ENCODE measurements at regions not wholly inside any gene's neighbourhood (a gene's known extent, or its start where the extent isn't known, plus 50 kb on each side); places are given as distances from the start of the nearest gene placed in this dataset.

DNA sequence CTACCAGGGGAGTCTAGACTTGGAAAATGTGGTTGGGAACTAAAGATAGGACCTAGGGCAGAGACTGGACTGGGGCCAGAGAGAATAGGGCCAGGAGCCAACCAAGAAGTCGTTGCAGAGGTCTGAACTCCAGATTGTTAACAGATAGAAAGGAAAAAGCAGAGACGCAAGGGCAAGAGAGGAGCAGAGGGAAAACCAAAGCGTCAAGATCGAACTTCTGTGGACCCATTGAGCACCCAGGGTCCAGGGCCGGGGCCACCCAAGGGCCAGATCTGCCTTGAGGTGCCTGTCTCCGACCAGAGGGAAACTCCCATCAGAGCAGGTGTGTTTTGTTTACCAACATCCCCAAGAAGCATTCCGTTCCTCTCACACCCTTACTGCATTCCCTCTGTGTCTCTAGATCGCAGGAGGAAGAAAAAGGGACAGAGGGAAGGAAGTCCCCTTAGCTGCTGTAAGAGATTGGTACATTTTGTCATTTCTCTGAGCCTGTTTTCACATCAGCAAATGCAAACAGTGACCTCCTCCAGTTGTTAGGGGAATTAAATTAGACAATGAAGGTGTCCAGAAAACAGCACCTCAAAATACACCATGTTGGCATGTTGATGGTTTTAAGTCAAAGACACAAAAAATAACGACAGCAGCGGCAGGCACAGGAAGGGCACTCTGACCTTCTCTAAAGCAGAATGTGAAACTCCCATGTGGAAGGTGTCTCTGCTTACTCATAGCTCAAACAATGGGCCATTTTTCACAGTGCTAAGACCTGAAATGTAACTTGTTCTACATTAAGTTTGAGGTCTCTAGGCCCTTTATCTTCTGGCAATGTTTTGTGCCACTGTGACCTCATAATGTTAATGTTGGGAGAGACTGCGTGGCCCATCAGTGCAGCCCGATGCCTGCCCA is 105.8 kb upstream of the RAB4A start:
- H3K27ac ChIP-seq: no peak overlapping the region

GRCh38 chr1:229167318-229167717 is 103.6 kb upstream of the RAB4A start:
- Histone ChIP-seq H3K9me3 (no peaks in the 10 kb centered on the region), H3K27me3 (no peaks in the 10 kb centered on the region), H3K36me3 (no peaks in the 10 kb centered on the region), H3K4me1 (no peaks in the 10 kb centered on the region), H3K27ac (no peak overlapping the region), H3K4me3 (no peak overlapping the region)
- TF ChIP-seq, protein P1, sequence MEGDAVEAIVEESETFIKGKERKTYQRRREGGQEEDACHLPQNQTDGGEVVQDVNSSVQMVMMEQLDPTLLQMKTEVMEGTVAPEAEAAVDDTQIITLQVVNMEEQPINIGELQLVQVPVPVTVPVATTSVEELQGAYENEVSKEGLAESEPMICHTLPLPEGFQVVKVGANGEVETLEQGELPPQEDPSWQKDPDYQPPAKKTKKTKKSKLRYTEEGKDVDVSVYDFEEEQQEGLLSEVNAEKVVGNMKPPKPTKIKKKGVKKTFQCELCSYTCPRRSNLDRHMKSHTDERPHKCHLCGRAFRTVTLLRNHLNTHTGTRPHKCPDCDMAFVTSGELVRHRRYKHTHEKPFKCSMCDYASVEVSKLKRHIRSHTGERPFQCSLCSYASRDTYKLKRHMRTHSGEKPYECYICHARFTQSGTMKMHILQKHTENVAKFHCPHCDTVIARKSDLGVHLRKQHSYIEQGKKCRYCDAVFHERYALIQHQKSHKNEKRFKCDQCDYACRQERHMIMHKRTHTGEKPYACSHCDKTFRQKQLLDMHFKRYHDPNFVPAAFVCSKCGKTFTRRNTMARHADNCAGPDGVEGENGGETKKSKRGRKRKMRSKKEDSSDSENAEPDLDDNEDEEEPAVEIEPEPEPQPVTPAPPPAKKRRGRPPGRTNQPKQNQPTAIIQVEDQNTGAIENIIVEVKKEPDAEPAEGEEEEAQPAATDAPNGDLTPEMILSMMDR (IDR thresholded peaks at IDR 0.05): no peak
- no peak for DNase-seq (ENCODE audit: low spot score)

More for the DNA sequence above, 105.8 kb upstream of the RAB4A start:
- no peak for DNase-seq (ENCODE audit: low spot score)
- no peaks in the 10 kb centered on the region for H3K27me3 ChIP-seq
- TF ChIP-seq, protein P1 (IDR thresholded peaks at IDR 0.05): no peak
- H3K36me3 ChIP-seq: no peaks in the 10 kb centered on the region
- H3K4me3 ChIP-seq: no peak overlapping the region
- no peaks in the 10 kb centered on the region for H3K9me3 ChIP-seq
- H3K4me1 ChIP-seq: no peaks in the 10 kb centered on the region

DNA sequence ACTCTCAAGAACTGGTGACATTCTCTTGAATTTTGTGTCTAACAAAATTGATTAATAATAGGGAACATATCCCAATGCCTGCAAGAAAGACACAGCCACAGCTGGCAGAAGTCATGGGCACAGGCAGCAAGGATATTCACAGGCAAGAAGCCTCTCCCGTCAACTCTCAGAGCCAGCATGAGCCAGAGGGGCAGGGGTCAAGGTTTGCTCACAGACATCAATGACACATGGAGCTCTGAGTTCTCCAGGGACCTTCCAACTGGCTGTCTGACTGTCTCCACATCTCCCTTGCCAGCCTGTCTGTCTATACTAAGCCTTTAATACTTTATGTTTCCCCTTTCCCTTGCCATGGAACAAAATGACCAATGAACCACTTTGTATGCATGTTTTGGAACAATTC is 101.5 kb upstream of the RAB4A start:
- Histone ChIP-seq H3K4me3 (no peak overlapping the region), H3K9me3 (no peaks in the 10 kb centered on the region), H3K27me3 (no peaks in the 10 kb centered on the region), H3K4me1 (no peaks in the 10 kb centered on the region), H3K36me3 (no peaks in the 10 kb centered on the region), H3K27ac (no peak overlapping the region)
- TF ChIP-seq, protein P1 (IDR thresholded peaks at IDR 0.05): no peak
- DNase-seq (ENCODE audit: low spot score): no peak

DNA sequence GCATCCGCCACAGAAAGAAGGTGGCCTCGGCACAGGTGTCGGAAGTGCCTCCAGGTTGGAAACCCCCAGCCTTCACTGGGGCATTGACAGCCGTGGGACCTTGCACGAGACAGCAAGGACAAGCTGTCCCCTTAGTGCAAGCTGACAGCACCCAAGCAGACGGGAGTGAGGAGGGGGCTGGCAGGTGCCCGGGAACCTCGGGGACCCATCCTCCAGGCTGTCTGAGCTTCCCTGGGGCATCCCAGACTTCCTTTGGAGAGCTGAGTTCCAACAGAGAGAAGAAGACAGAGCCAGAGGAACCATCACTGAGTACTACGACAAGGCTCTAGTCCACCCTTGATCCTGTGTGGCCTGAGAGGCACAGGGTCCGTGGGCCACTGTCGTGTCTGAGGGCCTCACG is 100.6 kb upstream of the RAB4A start:
- Histone ChIP-seq H3K4me1 (no peaks in the 10 kb centered on the region), H3K4me3 (no peak overlapping the region), H3K36me3 (no peaks in the 10 kb centered on the region), H3K27me3 (no peaks in the 10 kb centered on the region), H3K9me3 (no peaks in the 10 kb centered on the region), H3K27ac (no peak overlapping the region)
- TF ChIP-seq, protein P1 (IDR thresholded peaks at IDR 0.05): no peak
- DNase-seq (ENCODE audit: low spot score): no peak

DNA sequence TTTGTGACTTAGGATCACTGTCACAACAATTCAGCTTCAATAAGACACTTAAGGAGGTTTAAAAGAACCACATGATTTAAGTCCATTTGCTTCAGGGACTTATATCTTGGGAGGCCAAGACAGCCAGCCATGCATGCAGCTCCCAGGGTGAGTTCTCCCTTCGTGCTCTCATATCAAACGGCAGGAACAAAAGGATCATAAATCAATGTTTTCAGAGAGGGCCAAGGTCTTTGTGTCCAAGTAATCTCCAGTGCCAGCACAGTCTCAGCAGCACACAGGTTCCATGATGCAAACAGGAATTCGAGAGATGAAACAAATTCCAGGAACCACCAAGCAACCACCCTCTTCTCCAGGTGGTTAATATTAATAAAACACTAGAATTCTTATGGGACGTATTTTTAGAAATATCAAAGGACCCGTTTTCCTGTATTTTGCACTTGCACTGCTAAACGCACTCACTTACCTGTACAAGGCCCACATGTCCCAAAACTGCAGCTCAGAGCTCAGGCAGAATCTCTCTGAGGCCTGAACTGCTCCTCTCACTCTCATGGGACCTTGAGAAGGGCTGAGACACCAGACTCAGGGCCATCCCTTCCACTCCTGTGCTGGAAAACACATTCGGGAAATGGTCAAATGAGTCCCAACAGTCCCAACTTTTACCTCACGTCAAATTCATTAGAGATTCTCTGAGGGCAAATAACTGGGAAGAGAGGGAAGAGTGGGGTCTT is 100.0 kb upstream of the RAB4A start:
- Histone ChIP-seq H3K36me3 (no peaks in the 10 kb centered on the region), H3K27me3 (no peaks in the 10 kb centered on the region), H3K27ac (no peak overlapping the region), H3K4me3 (no peak overlapping the region), H3K4me1 (no peaks in the 10 kb centered on the region), H3K9me3 (no peaks in the 10 kb centered on the region)
- no peak for DNase-seq (ENCODE audit: low spot score)
- TF ChIP-seq, protein P1 (IDR thresholded peaks at IDR 0.05): no peak
